Stimulated activated CD4-positive, alpha-beta T cell treated with anti-CD3 and anti-CD28 coated beads, Interleukin-4, amount 100 ng/mL, for 48 hours (primary cell): ENCODE measurements at regions not wholly inside any gene's neighbourhood (a gene's known extent, or its start where the extent isn't known, plus 50 kb on each side); places are given as distances from the start of the nearest gene placed in this dataset.

ENCODE experiments used
- DNase-seq, 2 donors: peaks; one replicate each; pipeline ENCODE4 v3.0.0-alpha.2; 2020; ENCODE audit warnings: low read depth in 2 of 2

- no peak for DNase-seq
Measured at GRCh38 chr11:113579292-113579940, 104.2 kb upstream of the DRD2 start.

GRCh38 chr11:113578715-113579250, 103.6 kb upstream of the DRD2 start:
- no peak for DNase-seq

GRCh38 chr11:113578033-113578380, 102.8 kb upstream of the DRD2 start:
- DNase-seq, result no peak

- DNase-seq, result no peak
Measured at GRCh38 chr11:113577356-113578032, 102.3 kb upstream of the DRD2 start.

GRCh38 chr11:113574586-113574985, 99.4 kb upstream of the DRD2 start:
- no peak for DNase-seq

- DNase-seq, result no peak
Measured at GRCh38 chr11:113574171-113574570, 99.0 kb upstream of the DRD2 start.

GRCh38 chr11:113572136-113572735, 97.0 kb upstream of the DRD2 start:
- no peak for DNase-seq

- no peak for DNase-seq
Measured at GRCh38 chr11:113571531-113571930, 96.3 kb upstream of the DRD2 start.

- DNase-seq, result no peak
Measured at GRCh38 chr11:113570906-113571305, 95.7 kb upstream of the DRD2 start.

GRCh38 chr11:113569391-113569790, 94.2 kb upstream of the DRD2 start:
- no peak for DNase-seq

- no peak for DNase-seq
Measured at GRCh38 chr11:113568566-113568965, 93.4 kb upstream of the DRD2 start.

GRCh38 chr11:113567867-113568544, 92.8 kb upstream of the DRD2 start:
- no peak for DNase-seq

- DNase-seq, result no peak
Measured at GRCh38 chr11:113567097-113567496, 91.9 kb upstream of the DRD2 start.

- DNase-seq, result no peak
Measured at GRCh38 chr11:113564527-113565130, 89.4 kb upstream of the DRD2 start.

GRCh38 chr11:113563766-113564526, 88.7 kb upstream of the DRD2 start:
- DNase-seq, result no peak

GRCh38 chr11:113562981-113563461, 87.8 kb upstream of the DRD2 start:
- no peak for DNase-seq

- no peak for DNase-seq
Measured at GRCh38 chr11:113562576-113562975, 87.4 kb upstream of the DRD2 start.

- DNase-seq, result no peak
Measured at GRCh38 chr11:113557926-113558325, 82.7 kb upstream of the DRD2 start.

GRCh38 chr11:113556036-113556435, 80.8 kb upstream of the DRD2 start:
- no peak for DNase-seq

GRCh38 chr11:113555071-113555619, 79.9 kb upstream of the DRD2 start:
- no peak for DNase-seq

- DNase-seq, result no peak
Measured at GRCh38 chr11:113554526-113554925, 79.3 kb upstream of the DRD2 start.
